GM21360 (cell line): ENCODE measurements at regions not wholly inside any gene's neighbourhood (a gene's known extent, or its start where the extent isn't known, plus 50 kb on each side); places are given as distances from the start of the nearest gene placed in this dataset.
"Not testable (repeated sequence)": the region's sequence is repeated elsewhere in the genome, so short reads cannot be mapped to it uniquely, and the experiment has no call there.

Source experiments
- ATAC-seq: cut with Tn5 transposase; IDR thresholded peaks from one replicate; pipeline ENCODE4 v1.9.1; 2021; ENCODE audit warnings: mild to moderate bottlenecking, moderate library complexity; ENCODE audit not compliant: unreplicated experiment

DNA sequence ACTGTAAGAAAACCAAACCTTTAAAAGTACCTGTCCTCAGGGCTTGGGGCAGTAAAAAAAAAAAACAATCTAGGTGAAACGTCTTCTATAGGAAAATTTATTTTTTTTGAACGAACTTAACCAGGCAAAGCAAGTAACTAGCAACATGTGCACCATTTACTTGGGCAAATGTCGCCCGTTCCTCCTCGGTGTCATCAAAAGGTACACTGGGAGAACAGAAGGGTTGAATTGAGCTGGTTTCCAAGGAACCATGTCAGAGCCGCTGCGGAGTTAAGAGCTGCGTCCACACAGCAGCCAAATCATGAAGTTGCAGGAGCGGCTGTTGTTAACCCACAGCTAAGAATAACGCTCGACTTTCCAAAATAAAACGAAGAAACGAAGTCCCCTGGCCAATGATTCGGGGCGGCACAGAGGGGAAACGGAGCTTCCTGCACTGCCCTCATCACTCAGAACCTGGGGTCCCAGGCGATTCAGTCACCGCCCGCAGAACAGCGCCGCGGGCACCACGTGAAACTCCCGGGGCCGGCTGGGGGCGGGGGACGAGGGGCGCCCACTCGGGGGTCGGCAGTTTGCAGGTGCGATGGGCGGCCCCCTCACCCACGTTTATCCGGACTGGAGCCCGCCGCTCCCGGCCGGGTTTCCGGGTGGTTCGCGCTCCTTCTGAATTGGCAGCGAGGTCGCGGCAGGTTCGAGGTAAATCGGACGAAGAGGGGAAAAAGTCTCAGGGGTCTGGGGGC, 53.6 kb upstream of the PLGLB1 start:
- ATAC-seq = not testable (repeated sequence)

DNA sequence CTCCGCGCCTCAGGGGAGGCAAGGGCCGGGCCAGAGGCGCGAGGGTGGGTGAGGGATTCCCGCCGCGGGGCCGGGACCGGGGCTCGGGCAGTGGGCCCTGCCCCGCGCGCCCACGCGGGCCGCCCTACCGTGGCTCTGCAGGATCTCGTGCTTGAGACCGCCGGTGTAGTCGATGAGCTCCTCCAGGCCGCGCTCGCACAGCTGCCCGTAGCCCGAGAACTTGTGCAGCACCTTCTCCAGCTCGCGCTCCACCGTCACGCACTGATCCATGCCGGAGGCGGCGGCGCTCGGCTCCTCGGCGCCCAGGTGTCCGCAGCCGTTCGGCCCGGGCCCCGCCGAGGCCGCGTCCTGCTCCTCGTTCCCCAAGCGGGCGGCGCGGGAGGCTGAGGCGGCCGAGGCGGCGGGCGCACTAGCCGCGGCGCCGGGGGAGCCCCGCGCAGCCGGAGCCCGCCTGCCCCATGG, 54.2 kb upstream of the PLGLB1 start:
- peak; percentile 27 for ATAC-seq

DNA sequence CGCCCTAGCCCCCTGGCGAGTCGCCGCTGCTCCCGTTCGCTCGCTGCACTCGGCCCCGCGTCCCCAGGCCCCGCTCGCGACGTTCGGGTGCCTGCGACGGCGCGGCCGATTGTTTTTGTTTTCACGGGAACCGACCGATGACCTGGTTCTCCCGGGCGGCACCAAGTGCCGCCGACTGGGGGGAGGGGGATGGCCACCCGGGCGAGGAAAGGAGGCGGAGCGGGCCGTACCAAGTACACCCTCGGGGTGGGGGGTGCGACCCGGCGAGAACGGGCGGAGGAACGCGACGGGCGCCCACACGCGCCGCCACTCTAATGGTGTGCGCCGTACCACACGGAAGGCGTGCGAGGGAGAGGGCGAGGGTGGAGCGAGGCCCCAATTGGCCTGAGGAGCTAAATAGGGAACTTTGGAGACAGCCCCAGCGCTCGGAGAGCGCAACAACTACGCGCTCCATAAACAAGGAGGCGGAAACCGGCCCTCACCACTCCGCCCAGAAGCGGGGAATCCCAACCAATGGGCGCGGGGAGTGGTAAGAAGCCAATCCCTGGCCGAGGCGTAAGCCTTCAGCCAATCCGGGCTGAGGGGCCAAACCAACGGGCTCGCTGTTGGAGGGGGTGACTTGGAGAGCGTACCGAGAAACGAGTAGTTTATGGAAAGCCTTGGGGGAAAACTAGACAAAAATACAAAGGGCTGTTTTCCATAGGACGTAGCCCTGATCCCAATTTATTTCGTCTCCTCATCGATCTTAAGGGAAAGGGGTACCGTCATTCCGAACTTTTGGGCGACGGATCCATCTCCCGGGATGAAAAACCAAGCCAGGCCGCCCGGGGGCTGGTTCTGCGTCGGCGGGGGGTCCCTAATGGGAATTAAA, 54.8 kb upstream of the PLGLB1 start:
- peak; percentile 89 for ATAC-seq

DNA sequence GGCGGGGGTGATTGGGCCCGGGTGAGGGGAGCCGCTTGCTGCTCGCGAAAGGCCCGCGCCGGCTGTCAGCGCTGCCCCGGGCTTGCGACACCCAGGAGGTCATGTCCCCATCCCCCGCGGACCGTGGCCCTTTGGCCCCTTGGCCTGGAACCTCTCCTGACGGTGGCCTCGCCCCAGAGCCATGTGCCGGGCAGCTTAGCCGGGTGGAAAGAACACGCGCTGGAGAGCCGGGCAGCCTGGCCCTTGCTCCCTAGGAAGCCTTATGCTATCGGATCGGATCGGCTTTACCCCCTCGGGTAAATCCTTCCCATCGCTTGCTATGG, 55.4 kb upstream of the PLGLB1 start:
- not testable (repeated sequence) for ATAC-seq

DNA sequence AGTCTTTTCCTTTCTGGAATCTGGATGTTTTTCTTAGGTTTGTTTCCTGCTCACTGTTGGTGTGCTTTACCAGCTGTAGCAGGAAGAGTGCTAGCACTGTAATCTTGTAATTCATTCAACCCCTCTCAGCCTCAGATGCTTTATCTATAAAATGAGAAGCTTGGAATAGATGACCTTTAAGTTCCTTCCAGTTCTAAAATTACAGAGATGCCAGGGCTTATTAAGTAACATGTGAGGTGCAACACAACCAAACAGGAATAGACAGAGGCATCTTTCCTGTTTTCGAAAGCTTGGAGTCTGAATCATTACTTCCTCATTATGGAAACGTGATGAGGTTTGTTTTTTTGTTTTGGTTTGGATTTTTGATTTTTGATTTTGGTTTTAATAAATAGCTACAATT, 60.1 kb upstream of the PLGLB1 start:
- ATAC-seq = not testable (repeated sequence)

DNA sequence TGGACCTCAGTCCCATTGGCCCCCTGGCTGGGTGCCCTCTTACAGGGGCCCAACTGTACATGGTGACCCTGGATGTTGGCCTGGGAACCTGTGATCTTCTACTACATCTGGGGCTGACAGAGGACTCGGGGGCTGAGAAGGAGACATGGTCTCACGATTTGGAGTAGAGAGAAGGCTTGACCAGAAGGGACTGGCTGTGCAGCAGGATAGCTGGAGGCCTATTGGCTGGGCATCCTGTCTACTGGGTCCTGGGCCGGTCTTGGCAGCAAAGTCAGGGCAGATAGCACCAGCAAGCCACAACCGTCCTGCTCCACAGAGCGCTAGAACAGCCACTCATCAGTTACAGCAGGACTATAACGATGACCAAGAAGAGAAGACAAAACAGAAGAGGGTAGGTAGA, 66.4 kb upstream of the PLGLB1 start:
- ATAC-seq = not testable (repeated sequence)

DNA sequence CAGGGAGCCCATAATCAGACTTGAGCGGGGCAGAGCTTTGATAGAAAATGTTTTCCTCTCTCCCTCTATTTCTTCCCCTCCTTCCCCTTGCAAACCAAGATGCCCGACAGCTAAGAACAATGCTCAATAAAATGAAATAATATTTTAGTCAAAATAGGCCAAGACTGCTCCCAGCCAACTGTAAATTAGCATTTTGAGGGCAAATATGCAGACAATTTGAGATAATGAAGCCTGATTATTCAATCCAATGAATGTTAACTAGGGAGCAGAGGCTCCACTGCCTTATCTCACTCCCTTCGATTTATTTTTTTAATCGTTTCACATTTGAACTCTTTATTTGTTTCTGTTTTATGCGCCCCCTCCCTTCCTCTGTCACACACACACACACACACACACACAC, 67.8 kb upstream of the PLGLB1 start:
- not testable (repeated sequence) for ATAC-seq

DNA sequence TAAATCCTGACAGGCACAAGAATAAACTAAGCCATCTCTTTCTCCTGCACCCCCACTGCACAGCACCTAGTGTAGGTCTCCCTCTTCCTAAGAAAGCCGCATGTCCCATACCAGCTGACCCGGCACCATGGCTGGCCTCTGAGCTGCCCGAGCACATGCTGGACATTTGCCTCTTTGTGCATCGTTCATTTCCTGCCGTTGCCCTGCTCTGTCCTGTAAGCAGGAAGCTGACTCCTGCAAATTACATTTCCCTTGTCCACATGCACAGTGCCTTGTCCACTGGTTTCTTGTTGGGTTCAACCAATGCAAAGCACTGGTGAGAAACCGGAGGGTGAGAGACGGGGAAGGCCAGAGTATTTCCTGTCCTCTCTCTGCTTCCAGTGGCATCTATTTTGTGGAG, 71.6 kb upstream of the PLGLB1 start:
- not testable (repeated sequence) for ATAC-seq

DNA sequence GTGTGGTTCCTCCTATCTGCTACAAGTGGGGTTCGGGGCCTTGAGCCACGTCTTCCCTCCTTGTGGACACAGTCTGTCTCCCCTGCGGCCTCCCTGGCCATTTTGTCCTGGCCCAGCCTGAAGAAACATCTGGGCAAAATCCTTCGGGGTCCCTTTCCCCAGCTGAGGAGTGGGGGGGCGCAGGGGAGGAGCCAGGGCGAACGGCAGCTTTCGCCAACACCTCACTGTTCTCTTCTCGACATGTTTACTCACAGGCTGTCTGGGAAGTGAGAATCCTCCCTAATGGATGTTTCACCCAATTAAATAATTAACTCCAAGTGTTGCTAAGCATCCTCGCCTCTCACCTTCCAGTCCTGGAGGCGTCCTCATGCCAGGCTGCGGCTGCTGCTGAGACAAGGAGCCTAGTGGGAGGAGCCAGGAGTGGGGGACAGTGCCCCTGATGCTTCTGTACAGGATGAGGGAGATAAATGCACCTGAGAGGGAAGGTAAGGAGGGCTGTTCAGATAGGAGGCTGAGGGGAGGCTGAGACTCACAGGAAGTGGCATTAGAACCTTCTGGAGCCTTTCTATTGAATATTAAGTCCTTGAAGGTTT, 72.4 kb upstream of the PLGLB1 start:
- not testable (repeated sequence) for ATAC-seq

DNA sequence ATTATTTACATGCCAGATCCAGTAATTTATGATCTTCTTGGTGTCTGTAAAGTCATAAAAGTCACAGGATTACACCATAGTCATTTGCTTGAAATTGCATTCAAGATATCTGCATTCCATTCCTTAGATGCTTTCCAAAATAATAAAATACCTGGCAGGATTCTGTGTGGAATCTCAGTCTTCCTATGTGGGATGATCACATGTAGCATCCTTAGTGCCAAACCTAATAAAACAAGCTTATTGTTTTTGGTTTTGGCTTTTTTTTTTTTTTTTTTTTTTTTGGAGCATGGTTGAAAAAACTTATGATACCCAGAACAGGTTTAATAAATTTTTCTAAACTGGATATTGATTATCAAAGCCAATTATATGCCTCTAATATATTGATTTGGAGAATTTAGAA, 74.2 kb upstream of the PLGLB1 start:
- ATAC-seq = not testable (repeated sequence)

DNA sequence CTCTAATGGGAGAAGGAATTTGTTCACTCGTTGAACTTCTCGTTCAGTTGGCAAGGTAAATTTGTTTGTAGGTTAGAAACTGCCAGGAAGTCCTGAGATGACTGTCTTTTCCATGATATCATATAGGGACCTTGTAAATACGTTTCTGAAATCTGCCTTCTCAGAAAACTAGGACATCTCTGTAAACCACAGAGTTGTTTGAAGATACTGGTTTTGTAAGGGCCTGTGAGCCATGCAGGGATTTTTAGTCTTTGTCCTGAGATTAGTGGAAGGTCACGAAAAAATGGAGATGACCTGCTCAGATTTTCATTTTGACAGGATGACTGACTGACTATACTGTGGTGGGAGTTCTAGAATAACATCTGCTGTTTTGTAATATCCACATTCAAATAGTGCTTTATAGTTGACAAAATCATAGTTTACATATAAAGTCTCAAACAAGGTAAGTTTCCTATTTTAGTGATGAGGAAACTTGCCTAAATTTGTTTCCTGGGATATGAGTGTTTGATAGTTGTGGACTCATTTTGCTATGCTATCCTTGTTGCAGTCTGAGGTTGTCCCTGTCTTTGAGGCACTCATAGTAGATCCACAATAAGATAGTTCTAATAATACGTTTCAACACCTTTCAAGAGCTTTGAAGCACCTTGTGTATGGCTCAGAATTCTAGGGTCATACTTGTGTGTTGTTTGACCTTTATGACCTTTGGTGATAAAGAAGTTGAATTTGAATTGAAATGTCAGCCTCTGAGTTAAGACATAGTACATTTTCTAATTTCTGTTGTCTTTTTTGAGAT, 107.3 kb upstream of the PLGLB1 start:
- not testable (repeated sequence) for ATAC-seq

DNA sequence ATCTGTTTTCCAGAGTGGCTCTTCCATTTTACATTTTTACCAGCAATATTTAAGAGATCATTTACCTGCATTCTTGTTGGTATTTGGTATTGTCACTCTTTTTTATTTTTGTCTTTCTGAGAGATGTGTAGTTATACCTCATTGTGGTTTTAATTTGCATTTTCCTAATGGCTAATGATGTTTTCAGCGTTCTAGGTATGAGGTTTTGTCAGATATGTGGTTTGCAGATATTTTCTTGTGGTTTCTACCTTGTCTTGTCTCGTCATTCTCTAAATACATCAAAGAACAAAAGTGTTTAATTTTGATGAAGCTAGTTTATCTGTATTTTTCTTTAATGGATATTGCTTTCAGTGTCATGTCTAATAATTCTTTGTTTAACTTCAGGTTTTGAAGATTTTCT, 110.9 kb upstream of the PLGLB1 start:
- not testable (repeated sequence) for ATAC-seq

DNA sequence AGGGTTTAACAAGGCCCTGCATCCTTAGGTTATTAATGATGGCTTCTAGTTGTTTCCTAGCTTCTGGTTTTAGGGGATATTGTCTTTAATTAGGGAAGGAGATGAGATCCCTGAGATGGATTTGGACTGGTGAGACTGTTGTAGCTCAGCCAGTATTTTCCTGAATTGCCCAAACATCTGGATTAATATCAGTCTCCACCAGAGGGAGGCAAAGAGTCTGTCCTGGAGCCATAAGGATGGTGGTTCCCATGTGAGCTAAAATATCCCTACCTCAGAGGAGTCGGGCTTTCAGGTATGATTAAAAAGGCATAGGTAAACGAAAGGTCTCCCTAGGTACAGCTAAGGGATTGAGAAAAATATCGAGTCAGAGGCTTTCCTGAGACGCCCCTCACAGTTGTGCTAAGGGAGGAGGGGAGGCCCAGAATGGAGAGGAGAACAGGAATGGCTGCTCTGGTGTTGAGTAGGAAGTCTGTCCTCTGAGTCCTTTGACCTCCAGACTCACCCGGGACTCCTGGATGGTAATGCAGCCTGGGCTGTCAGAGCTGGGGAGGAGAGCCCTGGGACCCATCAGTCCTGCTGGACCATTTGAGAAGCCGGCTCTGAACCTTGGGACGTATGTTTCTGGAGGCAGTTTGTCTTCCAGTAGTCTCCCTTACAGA, 130.3 kb upstream of the PLGLB1 start:
- ATAC-seq = not testable (repeated sequence)

DNA sequence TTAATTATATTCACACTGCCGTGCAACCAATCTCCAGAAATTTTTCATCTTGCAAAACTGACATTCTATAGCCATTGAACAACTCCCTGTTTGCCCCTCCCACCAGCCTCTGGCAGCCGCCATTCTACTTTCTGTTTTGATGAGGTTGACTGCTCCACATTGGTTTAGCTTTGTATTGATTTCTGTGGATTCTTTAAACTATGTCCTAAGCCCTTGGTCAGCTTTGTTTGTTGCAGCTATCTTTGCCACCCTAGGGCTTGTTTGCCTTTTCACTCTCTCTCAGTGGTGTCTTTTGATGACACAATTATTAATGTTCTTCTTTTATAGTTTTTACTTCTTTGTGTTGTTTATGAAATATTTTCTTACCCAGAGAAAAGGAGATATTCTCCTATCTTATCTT, 152.8 kb upstream of the PLGLB1 start:
- not testable (repeated sequence) for ATAC-seq

DNA sequence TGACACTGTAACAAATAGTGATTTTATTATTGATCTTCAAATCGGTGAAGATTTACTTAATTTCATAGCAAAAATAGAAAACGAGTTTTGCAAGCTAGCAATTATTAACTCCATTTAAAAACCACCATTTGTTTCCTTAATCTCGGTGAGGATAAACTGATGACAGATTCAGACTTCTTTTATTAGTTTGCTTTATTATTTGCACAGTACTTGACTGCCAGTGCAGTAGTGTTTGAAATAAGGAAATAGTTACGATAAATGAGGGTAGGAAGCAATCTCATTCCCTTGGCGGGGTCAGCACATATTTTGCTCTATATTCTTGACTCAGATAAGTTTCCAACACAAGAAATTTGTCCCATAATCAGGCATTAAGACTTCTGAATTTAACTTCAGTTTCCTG, 161.7 kb upstream of the PLGLB1 start:
- not testable (repeated sequence) for ATAC-seq

DNA sequence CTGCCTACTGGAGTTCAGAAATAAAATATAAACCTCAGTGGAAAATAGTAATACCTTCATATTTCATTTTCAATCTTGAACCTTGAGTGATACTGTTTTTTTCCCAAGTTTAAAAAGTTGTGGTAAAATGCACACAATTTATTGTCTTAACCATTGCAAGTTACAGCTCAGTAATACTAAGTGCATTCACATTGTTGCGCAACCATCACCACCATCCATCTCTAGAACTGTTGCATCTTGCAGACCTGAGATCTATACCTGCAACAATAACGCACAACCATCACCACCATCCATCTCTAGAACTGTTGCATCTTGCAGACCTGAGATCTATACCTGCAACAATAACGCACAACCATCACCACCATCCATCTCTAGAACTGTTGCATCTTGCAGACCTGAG, 162.6 kb upstream of the PLGLB1 start:
- ATAC-seq = not testable (repeated sequence)

DNA sequence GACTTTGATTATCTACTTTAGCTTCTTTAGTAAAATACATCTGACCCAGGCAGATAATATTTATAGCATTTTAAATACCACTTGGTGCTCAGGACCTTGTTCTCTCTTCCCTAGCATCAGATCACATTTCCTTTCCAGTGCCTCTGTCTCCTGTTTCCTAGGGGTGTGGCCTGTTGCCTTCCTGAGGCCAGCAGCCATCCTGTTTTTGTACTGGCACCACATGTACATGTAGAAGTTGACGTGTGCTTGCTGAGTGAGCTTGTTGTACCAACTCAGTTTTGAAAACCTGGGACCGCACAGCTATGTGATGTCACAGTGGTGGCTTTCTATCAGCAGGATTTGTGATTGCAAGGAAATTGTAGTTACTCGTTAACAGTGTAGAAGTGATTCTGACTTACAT, 167.6 kb upstream of the PLGLB1 start:
- ATAC-seq = not testable (repeated sequence)

DNA sequence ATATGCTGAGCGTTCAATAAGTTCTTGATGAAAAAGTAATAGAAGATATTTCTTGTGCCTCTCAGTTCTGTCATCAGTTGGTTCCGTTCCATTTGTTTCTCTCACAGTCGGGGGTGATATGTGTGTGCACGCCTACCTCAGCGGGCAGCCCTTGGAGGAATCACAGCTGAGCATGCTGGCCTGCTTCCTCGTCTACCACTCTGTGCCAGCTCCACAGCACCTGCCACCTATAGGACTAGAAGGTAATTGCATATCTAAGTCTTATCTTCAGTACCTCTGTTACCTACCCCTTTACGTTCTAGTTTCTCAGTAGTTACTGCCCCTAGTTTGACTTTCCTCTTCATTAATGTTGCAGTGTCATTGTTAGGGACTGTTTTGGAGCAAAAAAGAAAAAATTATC, 171.7 kb upstream of the PLGLB1 start:
- peak; percentile 63 for ATAC-seq

DNA sequence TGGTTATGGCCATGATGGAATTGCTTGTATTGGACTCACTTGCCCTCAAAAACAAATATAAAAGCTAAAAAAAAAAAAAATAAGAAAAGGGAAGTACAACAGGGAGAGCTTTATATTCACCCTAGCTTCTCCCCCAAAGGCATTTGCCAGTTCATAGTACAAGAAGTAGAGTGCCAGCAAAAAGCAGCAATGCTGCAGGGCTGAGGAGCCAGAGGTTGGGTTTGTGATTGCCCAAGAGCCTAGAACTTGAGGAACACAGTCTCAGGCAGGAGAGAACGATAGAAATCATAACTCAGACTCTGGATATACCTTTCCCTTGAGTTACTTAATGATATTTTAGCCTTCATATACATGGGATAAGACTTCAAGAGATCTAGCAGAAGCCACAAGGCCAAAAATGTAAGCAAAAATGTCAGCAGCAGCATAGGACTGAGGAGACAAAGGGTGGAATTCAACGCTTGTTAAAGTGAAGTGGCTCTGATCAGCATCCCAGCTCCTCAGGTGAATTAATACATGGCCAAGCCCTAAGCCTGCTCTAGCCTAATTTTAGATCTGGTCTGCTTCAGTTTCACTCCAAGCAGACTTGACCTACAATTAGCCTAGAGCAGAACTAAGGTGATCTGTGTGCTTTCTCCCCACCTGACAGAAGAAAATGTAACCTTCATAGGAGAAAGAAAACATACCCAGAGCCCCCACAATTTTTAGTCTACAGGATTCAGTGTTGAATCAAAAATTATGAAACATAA, 172.8 kb upstream of the PLGLB1 start:
- ATAC-seq = not testable (repeated sequence)
